ENCODE measurements at regions not wholly inside any gene's neighbourhood (a gene's known extent, or its start where the extent isn't known, plus 50 kb on each side); places are given as distances from the start of the nearest gene placed in this dataset.

DNA sequence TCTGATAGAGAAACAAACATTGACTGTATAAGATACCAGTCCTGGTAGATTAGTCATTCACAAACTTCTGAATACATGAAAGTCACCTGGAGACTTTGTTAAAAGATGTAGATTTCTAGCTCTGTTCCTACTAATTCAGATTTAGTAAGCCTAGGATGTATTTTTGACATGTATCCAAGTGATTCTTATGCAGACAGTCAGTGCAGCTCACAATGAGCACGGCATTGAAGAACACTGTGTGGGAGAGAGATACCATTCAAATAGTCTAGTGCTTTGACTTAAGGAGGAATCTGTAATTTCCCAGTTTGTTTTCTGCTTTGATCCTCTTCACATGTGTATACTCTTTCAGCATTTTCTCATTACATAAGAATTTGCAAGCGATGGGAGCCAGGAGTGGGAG lies 68.7 kb upstream of the STXBP6 start:
- TF ChIP-seq POLR2AphosphoS5 (IDR thresholded peaks at IDR 0.05; ENCODE audit: low read depth, low read length): no peak
- no peak for TF ChIP-seq FOXP2 (optimal IDR thresholded peaks at IDR 0.05; ENCODE audit: borderline replicate concordance, extremely low read depth, extremely low read length, insufficient read depth)
- TF ChIP-seq SIN3A (IDR thresholded peaks at IDR 0.05; ENCODE audit: borderline replicate concordance, insufficient read depth, low read length): no peak
- no peak for TF ChIP-seq TAF1 (IDR thresholded peaks at IDR 0.05; ENCODE audit: borderline replicate concordance, insufficient read depth, low read length)

DNA sequence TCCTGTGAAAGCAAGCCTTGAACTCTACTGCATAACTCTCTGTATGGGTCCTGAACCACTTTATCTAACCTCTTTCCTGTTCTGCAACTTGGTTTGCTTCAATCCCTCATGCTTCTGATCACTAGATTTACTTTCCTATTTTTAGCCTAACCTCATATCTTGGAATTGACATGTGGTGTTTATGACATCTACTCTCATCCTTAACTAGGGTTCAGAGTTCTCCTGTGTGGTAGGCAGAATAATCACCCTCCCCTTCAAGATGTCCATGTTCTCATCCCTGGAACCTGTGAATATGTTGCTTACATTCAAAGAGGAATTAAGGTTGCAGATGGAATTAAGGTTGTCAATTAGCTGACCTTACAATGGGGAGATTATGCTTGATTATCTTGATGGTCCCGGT lies 67.4 kb upstream of the STXBP6 start:
- TF ChIP-seq POLR2AphosphoS5 (IDR thresholded peaks at IDR 0.05; ENCODE audit: low read depth, low read length) (no peak), FOXP2 (optimal IDR thresholded peaks at IDR 0.05; ENCODE audit: borderline replicate concordance, extremely low read depth, extremely low read length, insufficient read depth) (no peak), TAF1 (IDR thresholded peaks at IDR 0.05; ENCODE audit: borderline replicate concordance, insufficient read depth, low read length) (no peak)
- TF ChIP-seq, protein P1, sequence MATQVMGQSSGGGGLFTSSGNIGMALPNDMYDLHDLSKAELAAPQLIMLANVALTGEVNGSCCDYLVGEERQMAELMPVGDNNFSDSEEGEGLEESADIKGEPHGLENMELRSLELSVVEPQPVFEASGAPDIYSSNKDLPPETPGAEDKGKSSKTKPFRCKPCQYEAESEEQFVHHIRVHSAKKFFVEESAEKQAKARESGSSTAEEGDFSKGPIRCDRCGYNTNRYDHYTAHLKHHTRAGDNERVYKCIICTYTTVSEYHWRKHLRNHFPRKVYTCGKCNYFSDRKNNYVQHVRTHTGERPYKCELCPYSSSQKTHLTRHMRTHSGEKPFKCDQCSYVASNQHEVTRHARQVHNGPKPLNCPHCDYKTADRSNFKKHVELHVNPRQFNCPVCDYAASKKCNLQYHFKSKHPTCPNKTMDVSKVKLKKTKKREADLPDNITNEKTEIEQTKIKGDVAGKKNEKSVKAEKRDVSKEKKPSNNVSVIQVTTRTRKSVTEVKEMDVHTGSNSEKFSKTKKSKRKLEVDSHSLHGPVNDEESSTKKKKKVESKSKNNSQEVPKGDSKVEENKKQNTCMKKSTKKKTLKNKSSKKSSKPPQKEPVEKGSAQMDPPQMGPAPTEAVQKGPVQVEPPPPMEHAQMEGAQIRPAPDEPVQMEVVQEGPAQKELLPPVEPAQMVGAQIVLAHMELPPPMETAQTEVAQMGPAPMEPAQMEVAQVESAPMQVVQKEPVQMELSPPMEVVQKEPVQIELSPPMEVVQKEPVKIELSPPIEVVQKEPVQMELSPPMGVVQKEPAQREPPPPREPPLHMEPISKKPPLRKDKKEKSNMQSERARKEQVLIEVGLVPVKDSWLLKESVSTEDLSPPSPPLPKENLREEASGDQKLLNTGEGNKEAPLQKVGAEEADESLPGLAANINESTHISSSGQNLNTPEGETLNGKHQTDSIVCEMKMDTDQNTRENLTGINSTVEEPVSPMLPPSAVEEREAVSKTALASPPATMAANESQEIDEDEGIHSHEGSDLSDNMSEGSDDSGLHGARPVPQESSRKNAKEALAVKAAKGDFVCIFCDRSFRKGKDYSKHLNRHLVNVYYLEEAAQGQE (IDR thresholded peaks at IDR 0.05; ENCODE audit: insufficient read depth in 1 of 2, low read depth in 2 of 2, low read length in 2 of 2): no peak

DNA sequence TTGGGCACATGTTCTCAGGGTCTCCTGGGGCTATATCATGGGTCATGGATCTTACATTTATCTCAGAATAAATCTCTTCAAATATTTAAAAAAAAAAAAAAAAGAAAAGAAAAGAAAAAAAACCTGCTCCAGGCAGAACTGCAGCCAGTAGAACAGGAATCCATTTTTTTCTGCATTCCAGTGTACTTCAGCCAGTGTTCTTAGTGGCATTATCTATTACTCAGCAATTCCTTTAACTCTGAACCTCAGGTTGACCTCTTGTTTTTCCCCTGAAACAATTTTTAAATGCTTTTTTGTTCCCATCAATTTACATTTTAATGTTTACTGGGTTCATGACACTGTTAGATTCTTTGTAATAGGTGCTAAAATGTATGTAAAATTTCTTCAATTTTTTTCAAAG lies 66.7 kb upstream of the STXBP6 start:
- no peak for TF ChIP-seq FOXP2 (optimal IDR thresholded peaks at IDR 0.05; ENCODE audit: borderline replicate concordance, extremely low read depth, extremely low read length, insufficient read depth)
- no peak for TF ChIP-seq TAF1 (IDR thresholded peaks at IDR 0.05; ENCODE audit: borderline replicate concordance, insufficient read depth, low read length)
- TF ChIP-seq SIN3A (IDR thresholded peaks at IDR 0.05; ENCODE audit: borderline replicate concordance, insufficient read depth, low read length): no peak
- TF ChIP-seq, protein P1 (IDR thresholded peaks at IDR 0.05; ENCODE audit: insufficient read depth in 1 of 2, low read depth in 2 of 2, low read length in 2 of 2): no peak

DNA sequence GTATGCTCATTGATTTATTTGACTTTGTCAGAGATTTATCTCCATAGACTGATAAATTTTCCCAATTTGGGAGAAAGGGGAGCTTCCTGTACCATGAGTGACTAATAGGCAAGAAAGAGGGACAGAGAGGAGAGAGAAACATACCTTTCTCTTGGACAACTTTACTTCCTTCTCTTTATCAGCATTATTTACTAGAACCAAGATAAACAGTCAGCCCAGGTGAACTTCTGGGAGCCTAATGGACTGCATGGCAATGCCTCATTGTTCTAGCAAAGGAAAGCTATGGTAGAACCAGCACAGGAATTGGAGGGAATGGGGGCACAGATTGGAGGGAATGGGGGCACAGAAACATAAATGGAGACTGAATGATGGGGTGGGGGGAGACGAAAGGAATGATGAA lies 63.4 kb upstream of the STXBP6 start:
- TF ChIP-seq TAF1 (IDR thresholded peaks at IDR 0.05; ENCODE audit: borderline replicate concordance, insufficient read depth, low read length): no peak
- no peak for TF ChIP-seq POLR2AphosphoS5 (IDR thresholded peaks at IDR 0.05; ENCODE audit: low read depth, low read length)

DNA sequence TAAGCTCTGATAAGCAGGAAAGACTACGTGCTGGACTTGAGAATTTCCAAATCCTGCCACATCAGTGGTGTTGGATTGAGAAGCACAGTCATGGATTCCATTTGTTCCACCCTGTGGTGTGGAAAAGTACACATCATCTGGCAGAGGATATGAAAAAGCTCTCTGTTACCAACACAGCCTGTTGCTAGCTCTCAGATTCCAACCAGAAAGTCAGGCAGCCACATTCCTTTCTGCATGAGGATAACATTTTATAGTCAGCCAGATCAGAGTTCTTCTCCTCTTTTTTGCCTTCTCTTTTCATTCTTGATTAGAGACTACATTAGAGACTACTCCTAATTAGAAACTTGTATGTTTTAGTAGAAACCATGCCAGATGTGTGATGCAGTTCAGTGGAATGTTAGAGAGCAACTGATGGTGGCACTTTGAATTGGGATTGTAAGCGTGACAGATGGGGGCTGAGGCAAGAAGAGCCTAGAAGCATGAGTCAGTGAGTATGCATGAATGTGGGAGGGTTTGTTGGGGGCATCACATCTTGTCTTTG lies 61.2 kb upstream of the STXBP6 start:
- TF ChIP-seq POLR2AphosphoS5 (IDR thresholded peaks at IDR 0.05; ENCODE audit: low read depth, low read length) (no peak), FOXP2 (optimal IDR thresholded peaks at IDR 0.05; ENCODE audit: borderline replicate concordance, extremely low read depth, extremely low read length, insufficient read depth) (no peak), SIN3A (IDR thresholded peaks at IDR 0.05; ENCODE audit: borderline replicate concordance, insufficient read depth, low read length) (no peak), TAF1 (IDR thresholded peaks at IDR 0.05; ENCODE audit: borderline replicate concordance, insufficient read depth, low read length) (no peak)

DNA sequence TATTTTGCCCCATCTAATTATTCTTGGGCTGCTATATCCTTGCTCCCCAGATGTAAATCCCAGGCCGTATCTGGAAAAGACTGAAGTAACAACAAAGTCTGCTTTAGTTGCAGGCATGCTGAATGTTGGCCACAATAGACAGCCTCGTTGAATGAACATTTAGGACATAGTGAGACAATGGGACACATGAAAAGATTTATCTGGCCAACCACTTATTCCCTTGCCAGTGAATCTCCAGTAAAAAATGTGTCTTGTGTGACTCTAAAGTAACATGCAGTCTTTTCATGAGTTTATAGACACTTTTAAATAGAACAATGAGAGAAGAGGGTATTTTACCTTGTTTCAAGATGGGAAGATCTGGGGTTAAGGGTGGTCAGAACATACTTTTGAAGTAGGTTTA lies 60.2 kb upstream of the STXBP6 start:
- no peak for TF ChIP-seq SIN3A (IDR thresholded peaks at IDR 0.05; ENCODE audit: borderline replicate concordance, insufficient read depth, low read length)
- no peak for TF ChIP-seq POLR2AphosphoS5 (IDR thresholded peaks at IDR 0.05; ENCODE audit: low read depth, low read length)
- TF ChIP-seq FOXP2 (optimal IDR thresholded peaks at IDR 0.05; ENCODE audit: borderline replicate concordance, extremely low read depth, extremely low read length, insufficient read depth): no peak
- TF ChIP-seq, protein P1 (IDR thresholded peaks at IDR 0.05; ENCODE audit: insufficient read depth in 1 of 2, low read depth in 2 of 2, low read length in 2 of 2): no peak
- TF ChIP-seq TAF1 (IDR thresholded peaks at IDR 0.05; ENCODE audit: borderline replicate concordance, insufficient read depth, low read length): no peak

DNA sequence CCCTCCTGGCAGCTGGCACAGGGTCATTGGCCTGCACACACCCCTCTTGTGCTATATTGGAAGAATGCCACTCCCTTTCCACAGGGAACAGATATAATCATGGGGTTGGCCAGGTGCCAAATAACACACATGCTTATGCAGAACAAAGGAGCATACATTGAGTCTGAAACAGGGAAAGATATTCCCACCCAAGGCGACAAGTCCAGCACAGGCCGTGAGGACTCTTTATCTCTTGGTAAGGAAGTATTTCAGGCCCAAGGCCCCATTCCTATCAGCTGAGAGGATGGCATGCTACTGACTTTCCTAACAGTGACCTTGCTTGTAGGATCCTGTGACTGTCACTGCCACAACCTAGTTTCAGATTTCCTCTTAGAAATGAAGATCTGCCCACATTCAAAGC lies 59.0 kb upstream of the STXBP6 start:
- no peak for TF ChIP-seq POLR2AphosphoS5 (IDR thresholded peaks at IDR 0.05; ENCODE audit: low read depth, low read length)
- no peak for TF ChIP-seq SIN3A (IDR thresholded peaks at IDR 0.05; ENCODE audit: borderline replicate concordance, insufficient read depth, low read length)
- TF ChIP-seq FOXP2 (optimal IDR thresholded peaks at IDR 0.05; ENCODE audit: borderline replicate concordance, extremely low read depth, extremely low read length, insufficient read depth): no peak
- no peak for TF ChIP-seq TAF1 (IDR thresholded peaks at IDR 0.05; ENCODE audit: borderline replicate concordance, insufficient read depth, low read length)
- TF ChIP-seq, protein P1 (IDR thresholded peaks at IDR 0.05; ENCODE audit: insufficient read depth in 1 of 2, low read depth in 2 of 2, low read length in 2 of 2): no peak
